HEK293T (cell line): ENCODE measurements at regions not wholly inside any gene's neighbourhood (a gene's known extent, or its start where the extent isn't known, plus 50 kb on each side); places are given as distances from the start of the nearest gene placed in this dataset.

Source experiments
- ELF4 ChIP-seq: fragments of 450-650 bp; IDR thresholded peaks from 2 replicates; pipeline ENCODE4 v1.6.1; 2017; ENCODE audit warnings: antibody characterized with exemption
- ZNF384 ChIP-seq: fragments of 450-650 bp; IDR thresholded peaks from 2 replicates; pipeline ENCODE4 v1.6.1; 2016

GRCh38 chr9:104982543-104982942 lies 54.6 kb upstream of the ABCA1 start:
- TF ChIP-seq ZNF384, result no peak
- no peak for TF ChIP-seq ELF4
